ENCODE measurements at regions not wholly inside any gene's neighbourhood (a gene's known extent, or its start where the extent isn't known, plus 50 kb on each side); places are given as distances from the start of the nearest gene placed in this dataset.

DNA sequence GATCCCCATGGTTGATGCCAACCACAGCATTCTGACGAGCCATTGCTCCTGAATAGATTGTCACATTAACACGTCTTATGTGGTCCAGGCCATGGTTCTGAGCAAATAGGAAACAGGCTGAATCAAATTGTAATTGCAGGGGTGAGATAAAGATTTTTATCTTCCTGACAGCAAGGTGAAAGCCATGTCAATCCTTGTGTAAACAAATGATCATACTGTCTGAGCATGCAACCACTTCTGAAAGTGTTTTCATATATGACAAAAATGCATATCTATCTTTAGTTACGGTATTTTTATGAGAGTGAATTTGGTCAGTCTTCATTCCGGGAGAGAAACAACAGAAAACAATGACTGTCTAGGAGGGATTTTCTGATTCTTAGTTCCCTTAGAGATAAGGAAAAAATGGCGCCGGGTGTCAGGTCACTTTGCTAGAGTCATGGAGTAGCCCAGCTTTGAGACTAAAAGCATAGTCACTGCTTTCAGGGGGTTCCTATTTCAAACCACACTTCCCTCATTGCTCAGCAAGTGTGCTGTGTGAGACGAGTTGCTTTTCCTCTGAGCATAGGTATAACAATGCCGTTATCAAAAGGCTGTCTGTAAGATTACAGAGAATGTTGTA, 958.9 kb downstream of the DCDC2C start:
- no peak for DNase-seq (ENCODE audit: insufficient read length, low spot score)
- no peak for FAIRE-seq

DNA sequence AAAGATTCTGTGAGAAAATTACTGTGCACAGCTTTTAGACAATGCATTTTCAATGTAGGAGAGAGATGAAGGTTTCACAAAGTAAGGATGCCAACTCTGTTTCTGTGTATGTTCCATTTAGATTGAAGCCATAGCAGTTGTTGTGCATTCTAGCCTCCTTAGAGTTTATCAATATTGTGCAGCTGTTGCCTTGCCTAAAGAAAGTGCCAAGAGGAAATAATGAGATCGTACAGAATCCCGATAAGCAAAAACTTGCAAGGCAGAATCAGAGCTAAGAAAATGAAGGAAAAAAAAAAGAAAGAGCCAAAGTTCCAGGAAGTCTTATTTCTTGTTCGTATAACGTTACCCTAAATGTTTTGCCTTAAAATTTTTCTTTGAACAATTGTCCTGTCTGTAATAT, 965.0 kb downstream of the DCDC2C start:
- FAIRE-seq (no peak), DNase-seq (ENCODE audit: insufficient read length, low spot score) (no peak)

DNA sequence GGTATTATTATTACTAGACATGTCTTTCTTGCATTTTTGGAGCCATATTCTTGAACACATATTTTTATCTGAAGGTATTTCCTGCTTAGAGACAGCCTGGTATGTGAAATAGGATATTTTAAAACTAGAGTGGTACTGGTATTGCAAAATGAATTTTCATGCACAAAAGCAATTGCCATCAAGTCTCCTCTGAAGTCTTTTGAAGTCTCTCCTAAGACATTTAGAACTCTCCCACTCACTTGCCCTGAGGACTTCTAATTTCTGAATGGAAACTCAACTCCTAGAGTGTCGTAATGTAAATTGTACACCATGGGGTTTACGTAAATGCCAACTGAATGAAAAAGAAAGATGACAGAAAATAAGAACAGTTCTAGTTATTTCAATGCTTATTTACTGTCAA, 967.0 kb downstream of the DCDC2C start:
- no peak for FAIRE-seq
- no peak for DNase-seq (ENCODE audit: insufficient read length, low spot score)

DNA sequence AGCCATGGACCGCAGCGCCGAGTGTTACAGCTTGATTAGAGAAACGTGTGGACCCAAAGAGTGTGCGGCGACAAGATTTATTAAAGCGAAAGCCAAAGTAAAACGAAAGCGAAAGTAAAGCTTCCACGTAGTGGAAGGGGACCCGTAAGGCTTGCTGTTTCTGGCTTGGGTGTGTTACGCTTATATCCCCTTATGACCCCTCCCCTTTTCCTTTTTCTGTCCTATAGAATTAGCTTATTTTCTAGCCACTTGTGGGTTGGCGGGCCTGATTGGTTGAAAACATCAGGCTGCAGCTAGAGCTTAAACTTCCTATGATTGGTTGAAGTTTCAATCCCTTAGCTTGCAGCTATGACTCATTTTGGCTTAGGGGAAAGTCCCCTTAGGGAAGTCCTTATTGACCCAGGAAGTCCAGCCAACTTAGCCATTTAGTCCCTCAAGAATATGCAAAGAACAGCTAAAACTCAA, 969.7 kb downstream of the DCDC2C start:
- FAIRE-seq (no peak), DNase-seq (ENCODE audit: insufficient read length, low spot score) (no peak)

DNA sequence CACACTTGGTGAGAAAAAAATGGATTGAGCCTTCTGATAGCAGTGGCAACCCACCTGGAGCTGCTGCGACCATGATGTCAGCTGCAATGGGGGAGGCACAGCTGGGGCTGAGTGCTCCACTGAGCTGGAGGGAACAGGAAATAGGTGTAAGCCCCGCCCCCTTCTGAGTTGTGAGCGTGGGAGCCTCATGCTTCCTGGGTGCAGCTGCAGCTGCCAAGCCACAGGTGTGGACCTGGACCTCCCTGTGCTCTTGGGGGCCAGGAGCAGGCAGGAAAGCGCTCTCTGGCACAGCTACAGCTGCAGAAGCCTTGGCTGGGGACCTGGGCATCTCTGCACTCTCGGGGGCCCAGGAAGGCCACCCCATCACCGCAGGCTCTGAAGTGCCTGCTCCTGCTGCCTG, 970.6 kb downstream of the DCDC2C start:
- FAIRE-seq = no peak
- DNase-seq (ENCODE audit: insufficient read length, low spot score) = no peak

DNA sequence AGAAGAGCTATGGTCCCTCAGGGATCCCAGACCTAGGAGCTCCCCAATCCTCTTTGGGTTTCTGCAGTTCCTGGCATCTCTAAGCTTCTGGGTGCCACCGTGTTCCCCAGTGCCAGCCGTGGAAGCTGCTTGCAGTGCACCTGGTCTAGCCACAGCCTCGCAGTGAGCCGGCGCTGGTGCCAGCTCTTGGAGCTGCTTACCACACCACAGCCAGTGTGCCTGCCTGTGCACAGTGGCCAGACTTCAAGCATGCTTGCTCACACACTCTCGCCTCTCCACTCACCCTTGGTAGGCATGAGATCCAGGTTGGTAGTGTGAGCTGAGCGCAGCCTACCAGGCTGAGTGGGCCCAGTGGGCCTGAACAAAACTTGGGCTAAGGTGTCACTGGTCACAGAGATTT, 971.9 kb downstream of the DCDC2C start:
- DNase-seq (ENCODE audit: insufficient read length, low spot score) = no peak
- no peak for FAIRE-seq

DNA sequence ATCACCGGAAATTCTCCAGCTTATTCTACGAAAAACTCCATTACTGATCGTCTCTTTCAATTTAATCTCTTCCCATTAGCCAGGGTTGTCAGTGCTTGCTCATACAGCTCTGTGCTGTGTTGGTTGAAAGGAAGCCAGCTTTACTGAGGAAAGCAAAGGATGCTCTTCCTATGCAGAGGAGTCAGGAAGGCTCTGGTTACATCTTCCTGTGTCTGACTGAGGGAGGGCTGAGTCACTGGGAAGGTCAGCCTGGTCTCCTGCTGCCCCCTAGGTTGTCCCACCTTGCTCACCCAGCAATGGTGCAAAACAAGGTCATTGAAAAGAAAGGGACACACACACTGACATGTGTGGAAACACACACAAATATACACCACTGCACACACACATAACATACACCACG, 975.6 kb downstream of the DCDC2C start:
- DNase-seq (ENCODE audit: insufficient read length, low spot score) (no peak), FAIRE-seq (no peak)

DNA sequence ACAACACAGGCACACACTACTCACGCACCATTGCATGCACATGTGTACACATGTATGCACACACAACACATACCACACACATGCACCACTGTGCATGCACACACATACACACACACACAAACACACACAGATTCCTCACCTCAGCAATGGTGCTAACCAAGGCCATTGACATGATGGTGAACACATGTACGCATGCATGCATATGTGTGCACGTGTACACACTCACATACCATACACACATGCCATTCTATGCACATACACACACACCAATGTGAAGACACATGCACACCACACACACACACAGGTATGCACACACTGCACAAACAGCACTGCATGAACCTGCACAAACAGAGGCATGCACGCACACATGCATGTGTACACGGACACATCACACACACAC, 976.0 kb downstream of the DCDC2C start:
- FAIRE-seq (no peak), DNase-seq (ENCODE audit: insufficient read length, low spot score) (no peak)

DNA sequence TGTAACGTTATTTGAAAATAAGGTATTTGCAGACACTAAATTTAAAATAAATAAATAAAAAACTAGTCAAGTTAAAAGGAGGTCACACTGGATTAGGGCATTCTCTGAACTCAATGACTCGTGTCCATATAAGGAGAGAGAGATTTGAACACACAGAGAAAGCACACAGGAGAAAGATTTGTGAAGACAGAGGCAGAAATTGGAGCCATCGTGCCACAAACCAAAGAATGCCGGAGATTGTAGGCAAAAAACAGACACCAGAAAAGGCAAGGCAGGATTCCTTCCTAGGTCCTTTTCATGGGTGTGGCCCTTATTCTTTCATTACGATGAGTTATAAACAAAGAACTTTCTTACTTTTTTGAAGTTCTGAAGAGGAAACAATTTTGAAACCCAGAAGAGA, 981.5 kb downstream of the DCDC2C start:
- DNase-seq (ENCODE audit: insufficient read length, low spot score) (no peak), FAIRE-seq (no peak)

DNA sequence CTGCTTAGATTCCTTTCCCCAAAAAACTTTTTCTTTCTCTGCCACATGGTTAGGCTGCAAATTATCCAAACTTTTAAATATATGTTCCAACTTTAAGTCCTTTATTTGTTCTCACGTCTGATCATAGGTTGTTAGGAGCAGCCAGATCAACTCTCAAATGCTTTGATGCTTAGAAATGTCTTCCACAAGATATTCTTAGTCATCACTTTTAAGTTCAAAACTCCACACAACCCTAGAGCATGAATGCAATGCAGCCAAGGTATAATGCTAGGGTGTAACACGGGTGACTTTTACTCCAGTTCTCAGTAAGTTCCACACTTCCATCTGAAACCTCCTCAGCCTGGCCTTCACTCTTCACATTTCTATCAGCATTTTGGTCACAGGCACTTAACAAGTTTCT, 987.5 kb downstream of the DCDC2C start:
- DNase-seq (ENCODE audit: insufficient read length, low spot score) = no peak
- FAIRE-seq = no peak

DNA sequence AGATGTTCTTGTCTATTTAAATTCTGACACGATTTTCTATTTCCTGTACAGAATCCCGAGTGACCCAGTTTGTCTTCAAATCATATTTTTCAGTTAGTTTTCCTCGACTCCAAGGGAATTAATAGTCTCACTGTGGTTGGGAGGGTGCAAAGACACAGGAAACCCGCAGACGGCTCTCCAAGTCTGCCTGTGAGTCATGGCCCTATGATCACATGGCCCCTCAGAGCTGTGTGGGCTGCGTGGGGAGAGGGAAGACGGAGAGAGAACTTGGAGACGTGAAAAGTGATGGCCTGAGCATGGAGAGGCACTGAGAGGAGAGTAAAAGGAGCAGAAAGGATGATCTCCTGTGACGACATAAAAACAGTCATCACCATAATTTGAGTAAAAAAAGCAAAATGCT, 989.9 kb downstream of the DCDC2C start:
- FAIRE-seq (no peak), DNase-seq (ENCODE audit: insufficient read length, low spot score) (no peak)

DNA sequence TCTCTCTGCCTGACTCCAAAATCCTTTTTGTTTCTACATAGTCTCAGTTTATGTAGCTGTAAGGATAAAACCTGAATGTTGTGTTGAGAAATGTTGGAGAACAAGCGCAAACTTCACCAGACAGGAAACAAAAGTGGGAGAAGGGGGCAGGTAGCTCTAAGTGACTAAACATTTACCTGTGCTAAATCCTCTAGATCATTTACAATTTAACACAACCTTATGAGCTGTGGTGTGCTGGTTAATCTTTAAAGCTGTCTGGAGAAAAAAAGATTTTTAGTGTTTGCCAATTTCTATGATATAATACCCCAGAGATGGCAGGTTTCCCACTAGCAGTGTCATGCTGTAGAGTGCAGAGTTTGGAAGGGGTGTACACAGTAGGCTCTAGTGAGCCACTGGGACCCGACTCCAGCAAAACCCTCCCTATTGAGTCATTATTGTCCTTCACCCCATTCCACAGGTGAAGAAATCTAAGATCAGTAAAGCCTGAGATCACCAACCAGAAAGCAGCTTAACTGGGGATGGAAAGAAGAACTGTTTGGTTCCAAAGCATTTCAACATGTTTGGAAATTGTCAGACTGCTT, 992.0 kb downstream of the DCDC2C start:
- DNase-seq (ENCODE audit: insufficient read length, low spot score) (no peak), FAIRE-seq (no peak)

DNA sequence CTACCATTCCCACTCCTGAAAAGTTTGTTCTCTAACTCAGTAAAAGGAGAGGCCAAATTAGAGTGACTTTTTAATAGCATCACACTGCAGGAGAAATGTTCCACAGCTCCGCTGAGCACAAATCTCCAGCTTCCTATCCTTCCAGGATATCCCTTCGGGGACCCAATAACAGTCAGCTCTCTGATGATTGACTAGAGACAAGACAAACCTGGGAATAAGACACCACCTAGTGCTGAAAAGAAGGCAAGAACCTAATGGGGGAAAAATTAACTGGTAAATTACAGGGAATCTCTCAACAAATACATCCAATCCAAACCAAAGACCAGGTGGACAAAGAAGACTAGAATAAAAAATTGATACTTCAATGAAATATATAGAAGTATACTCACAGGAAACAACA, 977.1 kb upstream of the SOX11 start:
- DNase-seq (ENCODE audit: insufficient read length, low spot score) = no peak
- FAIRE-seq = no peak

DNA sequence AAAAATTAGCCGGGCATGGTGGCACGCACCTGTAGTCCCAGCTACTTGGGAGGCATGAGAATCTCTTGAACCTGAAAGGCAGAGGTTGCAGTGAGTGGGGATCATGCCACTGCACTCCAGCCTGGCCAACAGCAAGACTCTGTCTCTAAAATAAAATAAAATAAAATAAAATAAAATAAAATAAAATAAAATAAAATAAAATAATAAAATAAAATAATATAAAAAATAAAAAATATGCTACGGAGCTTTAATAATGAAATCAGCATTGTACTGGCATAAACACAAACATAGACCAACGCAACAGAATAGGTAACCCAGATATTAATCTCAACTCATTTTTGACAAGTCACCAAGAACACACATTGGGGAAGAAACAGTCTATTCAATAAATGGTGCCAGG, 973.4 kb upstream of the SOX11 start:
- DNase-seq (ENCODE audit: insufficient read length, low spot score) (no peak), FAIRE-seq (no peak)

DNA sequence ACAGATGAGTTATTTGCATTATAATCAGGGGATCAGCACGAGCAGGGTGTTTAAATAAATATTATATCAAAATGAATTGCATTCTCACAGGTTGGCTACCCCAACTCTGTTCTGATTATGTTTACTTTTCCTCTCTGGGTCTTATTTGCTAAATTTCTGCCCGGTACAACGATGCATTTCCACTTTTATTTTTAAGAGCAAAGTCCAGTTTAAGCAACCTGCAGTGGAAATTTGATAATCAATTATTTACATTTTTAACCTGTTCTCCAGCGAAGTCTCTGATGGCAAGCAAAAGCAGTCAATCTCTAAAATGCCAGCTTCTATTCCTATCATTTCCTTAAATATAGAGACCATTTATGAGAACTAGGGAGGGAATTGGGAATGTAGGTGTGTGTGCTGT, 966.6 kb upstream of the SOX11 start:
- FAIRE-seq (no peak), DNase-seq (ENCODE audit: insufficient read length, low spot score) (no peak)

DNA sequence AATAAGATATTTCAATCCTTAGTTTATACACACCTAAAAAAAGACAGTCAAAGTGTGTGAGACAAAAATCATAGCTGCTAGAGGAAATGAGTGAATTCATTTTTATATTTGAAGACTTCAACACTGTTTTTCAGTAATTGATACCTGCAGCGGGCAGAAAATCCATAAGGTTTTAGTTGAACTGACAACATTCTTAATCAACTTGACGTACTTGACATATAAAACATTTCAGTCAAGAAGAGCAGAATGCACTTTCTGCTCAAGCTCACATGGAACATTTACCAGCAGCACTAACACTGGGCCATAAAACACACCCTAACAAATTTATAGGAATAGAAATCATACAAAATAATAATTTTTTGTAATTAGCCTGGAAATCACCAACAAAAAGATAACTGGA, 959.6 kb upstream of the SOX11 start:
- DNase-seq (ENCODE audit: insufficient read length, low spot score) (no peak), FAIRE-seq (no peak)

DNA sequence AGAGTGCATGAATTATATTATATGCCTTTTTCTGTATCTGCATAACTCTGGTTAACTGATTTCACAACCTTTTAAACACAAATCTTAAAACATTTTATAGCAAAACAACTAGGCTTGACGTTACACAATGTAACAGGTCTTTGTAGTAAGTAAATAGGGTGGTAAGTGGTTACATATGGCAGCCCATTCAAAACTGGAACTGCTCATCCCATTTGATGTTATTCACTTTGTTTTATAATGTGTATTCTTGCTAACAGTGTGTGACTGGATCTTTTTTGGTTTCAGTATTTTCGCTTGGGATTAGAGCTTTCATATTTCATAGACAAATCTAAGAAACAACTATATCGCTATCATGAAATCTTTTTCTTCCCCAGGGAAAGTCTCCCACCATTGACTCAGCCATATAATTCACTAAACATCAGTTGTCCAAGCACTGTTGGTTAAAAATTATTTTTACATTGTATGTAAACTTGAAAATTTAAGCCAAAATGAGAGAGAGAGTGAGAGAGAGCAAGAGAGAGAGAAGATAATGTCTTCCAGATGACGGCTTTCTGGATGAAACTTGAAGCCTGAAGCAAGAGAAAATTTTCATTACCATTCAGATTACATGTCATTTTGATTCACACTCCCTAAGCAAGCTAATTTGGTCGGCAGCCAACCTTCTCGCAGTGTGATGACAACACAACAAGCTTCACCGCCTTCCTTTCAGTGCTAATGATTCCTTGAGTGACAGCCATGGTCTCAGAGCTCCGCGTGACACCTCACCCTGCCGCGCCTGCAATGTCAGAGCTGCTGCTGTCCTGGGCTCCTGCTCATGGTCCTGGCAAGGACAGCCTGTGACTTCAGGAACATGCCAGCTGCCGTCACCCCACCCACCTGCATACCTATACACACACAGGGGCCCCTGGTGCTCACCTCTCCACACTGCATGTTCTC, 946.9 kb upstream of the SOX11 start:
- no peak for DNase-seq (ENCODE audit: insufficient read length, low spot score)
- no peak for FAIRE-seq

DNA sequence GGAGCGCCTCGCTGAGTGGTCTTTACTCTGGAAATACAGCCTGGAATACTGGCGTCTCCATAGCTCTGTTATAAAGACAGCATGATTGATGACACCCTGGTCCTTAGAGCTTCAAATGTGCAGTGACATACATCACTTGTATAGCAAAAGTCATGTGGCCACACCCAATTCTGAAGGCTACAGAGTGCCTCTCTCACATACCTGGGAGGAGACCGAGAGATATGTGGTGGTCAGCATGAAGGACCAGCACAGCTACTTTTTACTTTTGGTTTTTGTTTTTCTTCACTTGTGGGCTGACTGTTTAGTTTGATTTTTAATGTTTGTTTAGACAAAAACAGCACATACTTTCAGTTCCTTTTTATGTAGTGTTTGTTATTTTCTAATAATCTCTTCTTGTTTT, 938.5 kb upstream of the SOX11 start:
- DNase-seq (ENCODE audit: insufficient read length, low spot score) (no peak), FAIRE-seq (no peak)

DNA sequence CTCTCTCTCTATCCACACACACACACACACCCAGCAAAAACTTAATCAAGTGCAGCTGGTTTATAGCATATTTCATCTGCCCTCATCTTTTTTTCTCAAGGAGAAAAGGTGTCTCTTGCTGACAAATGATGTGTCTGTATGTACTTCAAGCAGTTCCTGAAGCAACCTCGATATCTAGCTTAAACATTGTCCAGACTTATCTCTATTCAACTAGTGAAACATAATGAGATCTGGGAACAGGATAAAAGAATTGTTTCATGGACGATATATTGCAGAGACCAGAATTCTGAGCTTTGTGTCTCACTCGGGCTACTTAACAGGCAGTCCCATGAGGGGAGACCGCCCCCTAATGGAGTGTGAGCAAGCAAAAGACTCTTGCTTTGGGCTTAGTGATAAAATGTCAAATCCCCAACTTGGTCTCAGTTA, 929.2 kb upstream of the SOX11 start:
- DNase-seq (ENCODE audit: insufficient read length, low spot score) (no peak), FAIRE-seq (no peak)

DNA sequence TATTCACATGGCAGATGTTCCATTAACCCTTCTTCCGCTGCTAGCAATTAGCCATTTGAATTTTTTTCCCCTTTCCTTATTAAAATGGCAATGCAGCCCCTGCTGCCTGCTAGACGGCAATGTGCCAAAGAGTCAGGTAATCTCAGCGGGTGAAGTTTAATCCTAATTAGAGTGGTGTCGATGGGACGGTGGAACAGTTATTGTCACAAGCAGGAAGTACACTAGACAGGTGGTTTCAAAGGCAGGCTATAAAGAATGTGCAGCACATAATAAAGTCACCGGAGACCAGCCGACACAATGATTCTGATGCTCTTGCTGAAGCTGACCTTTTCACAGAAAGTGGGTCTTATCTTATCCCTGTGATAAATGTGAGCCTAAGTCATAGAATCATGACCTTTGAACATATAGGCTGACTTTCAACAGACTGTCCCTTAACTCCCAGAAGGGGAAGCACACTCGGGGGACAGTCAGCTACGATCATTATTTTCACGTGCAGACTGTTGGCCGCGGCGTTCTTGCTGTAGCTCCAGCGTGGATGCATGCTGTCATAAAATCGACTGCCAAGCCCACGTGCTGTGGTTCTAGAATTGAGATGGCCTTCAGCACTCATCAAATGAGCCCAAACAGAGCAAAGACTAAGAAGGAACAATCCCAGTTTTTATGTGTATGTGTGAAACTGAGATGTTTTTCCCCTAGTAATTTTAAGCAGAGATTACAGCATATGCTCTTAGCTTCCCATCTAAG, 926.2 kb upstream of the SOX11 start:
- FAIRE-seq = no peak
- DNase-seq (ENCODE audit: insufficient read length, low spot score) = no peak

DNA sequence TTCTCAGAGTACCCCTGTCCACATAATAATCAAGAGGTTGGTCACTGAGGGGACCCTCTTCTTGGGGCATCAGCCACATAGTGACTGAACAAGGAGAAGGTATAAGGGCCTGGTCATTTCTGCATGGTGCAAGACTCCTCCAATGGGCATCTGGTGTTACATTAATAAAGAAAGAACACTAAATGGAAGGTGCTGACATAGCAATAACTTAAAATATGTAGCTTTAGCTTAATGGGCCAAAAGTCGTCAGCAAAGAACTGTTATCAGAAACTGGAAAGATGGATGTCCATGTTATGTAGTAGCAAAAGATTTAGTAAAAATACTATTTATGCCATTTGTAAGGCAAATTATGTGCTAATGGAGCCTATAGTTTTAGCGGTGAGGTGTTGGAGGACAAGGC, 916.5 kb upstream of the SOX11 start:
- DNase-seq (ENCODE audit: insufficient read length, low spot score) (no peak), FAIRE-seq (no peak)

Data from GM19239 (cell line).